Astrocyte (in vitro differentiated cells and primary cell): ENCODE measurements at regions not wholly inside any gene's neighbourhood (a gene's known extent, or its start where the extent isn't known, plus 50 kb on each side); places are given as distances from the start of the nearest gene placed in this dataset.

Experiments
- CTCF ChIP-seq: IDR thresholded peaks from 2 replicates; pipeline ENCODE4 v1.5.1; 2011; ENCODE audit warnings: low read depth, mild to moderate bottlenecking, inconsistent platforms, low read length, moderate library complexity; ENCODE audit not compliant: insufficient read depth
- EZH2 ChIP-seq: IDR thresholded peaks from 2 replicates; pipeline ENCODE4 v1.6.1; 2012; ENCODE audit warnings: mild to moderate bottlenecking, low read length, inconsistent platforms; ENCODE audit not compliant: insufficient read depth

- TF ChIP-seq EZH2 = no peak
- no peak for TF ChIP-seq CTCF
Measured at GRCh38 chr11:131288521-131289091, 81.8 kb upstream of the NTM start.
